HFFc6 (cell line): ENCODE measurements at regions not wholly inside any gene's neighbourhood (a gene's known extent, or its start where the extent isn't known, plus 50 kb on each side); places are given as distances from the start of the nearest gene placed in this dataset.

Source experiments
- DNase-seq: peaks from one replicate; pipeline ENCODE4 v3.0.0-alpha.2; 2018
- H3K27ac Mint-ChIP-seq: 2 replicates; pipeline ENCODE4 v1.8.0; 2020; ENCODE audit warnings: mild to moderate bottlenecking, mixed read lengths
- H3K27me3 Mint-ChIP-seq: 2 replicates; pipeline ENCODE4 v1.8.0; 2021; ENCODE audit warnings: mild to moderate bottlenecking, moderate library complexity, mixed read lengths; ENCODE audit not compliant: insufficient read depth
- H3K36me3 Mint-ChIP-seq: 2 replicates; pipeline ENCODE4 v1.8.0; 2021; ENCODE audit warnings: low read depth, mixed read lengths
- H3K4me1 Mint-ChIP-seq: 2 replicates; pipeline ENCODE4 v1.8.0; 2020; ENCODE audit warnings: low read depth, mixed read lengths
- H3K4me3 Mint-ChIP-seq: 2 replicates; pipeline ENCODE4 v1.8.0; 2020; ENCODE audit warnings: mild to moderate bottlenecking, moderate library complexity, mixed read lengths
- H3K9me3 Mint-ChIP-seq: 2 replicates; pipeline ENCODE4 v1.8.0; 2020; ENCODE audit warnings: mild to moderate bottlenecking, mixed read lengths
- TF ChIP-seq, protein P1 (sequence below): fragments of 200-600 bp; sonication (generic); IDR thresholded peaks from 2 replicates; pipeline ENCODE4 v1.5.0; 2021; ENCODE audit warnings: antibody characterized with exemption, mild to moderate bottlenecking

DNA sequence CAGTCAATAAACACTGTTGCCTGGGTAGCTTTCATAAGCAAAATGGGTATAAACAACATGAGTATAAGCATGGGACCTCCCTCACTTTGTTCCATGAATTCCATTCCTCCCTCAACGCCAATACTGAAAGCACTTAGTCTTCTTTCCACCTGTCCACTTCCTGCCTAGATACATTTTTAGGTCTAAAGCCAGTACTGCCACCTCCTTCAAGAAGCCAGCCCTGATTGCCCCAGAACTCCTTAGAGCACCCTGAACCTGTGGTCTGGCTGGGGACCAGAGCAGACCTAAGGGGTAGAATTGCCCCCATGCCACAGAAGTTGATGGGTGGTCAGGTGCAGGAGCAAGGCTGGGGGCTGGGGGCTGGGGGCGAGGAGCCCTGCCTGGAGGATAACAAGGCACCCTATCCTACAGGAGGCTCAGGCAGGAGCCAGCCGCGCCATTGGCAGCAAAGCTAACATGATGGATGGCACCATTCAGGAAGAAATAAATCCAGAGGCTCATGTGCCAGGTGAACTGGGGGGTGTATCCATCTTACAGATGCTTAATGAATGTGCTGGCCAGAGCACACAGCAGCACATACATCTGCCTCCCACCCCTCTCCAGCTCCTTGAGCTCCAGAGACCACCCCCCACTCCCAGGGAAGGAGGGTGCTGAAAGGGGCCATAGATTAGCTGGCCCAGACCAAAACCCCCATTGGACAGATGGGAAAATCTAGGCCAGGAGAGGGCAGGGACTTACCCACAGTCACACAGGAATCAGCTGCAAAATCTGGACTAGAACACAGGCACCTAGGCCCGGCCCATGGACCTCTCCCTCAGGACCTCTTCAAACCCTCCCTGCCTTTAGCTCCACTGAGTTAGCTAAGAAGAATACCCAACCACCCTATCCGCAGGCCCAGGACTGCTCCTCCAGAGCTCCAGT, 113.8 kb upstream of the LINGO1 start:
- Mint-ChIP-seq H3K4me1 (no peaks in the 10 kb centered on the region), H3K36me3 (no peaks in the 10 kb centered on the region), H3K27me3 (peaks cover 30% of the 10 kb centered on the region), H3K4me3 (no peak overlapping the region), H3K9me3 (no peaks in the 10 kb centered on the region), H3K27ac (no peak overlapping the region)
- DNase-seq, result no peak
- TF ChIP-seq, protein P1, sequence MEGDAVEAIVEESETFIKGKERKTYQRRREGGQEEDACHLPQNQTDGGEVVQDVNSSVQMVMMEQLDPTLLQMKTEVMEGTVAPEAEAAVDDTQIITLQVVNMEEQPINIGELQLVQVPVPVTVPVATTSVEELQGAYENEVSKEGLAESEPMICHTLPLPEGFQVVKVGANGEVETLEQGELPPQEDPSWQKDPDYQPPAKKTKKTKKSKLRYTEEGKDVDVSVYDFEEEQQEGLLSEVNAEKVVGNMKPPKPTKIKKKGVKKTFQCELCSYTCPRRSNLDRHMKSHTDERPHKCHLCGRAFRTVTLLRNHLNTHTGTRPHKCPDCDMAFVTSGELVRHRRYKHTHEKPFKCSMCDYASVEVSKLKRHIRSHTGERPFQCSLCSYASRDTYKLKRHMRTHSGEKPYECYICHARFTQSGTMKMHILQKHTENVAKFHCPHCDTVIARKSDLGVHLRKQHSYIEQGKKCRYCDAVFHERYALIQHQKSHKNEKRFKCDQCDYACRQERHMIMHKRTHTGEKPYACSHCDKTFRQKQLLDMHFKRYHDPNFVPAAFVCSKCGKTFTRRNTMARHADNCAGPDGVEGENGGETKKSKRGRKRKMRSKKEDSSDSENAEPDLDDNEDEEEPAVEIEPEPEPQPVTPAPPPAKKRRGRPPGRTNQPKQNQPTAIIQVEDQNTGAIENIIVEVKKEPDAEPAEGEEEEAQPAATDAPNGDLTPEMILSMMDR, result no peak

DNA sequence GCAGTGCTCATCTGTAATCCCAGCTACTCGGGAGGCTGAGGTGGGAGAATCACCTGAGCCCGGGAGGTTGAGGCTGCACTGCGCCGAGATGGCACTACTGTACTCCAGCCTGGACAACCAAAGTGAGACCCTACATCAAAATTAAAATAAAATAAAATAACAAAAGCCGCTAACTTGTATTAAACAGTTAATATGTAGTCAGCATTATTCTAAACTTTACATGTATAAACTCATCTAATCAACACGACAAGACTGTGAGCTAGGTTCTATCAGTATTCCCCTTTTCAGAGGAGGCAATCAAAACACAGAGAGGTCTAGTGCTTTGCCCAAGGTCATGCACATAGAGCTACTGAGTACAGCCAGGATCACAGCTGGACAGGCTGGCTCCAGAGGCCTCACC, 111.7 kb upstream of the LINGO1 start:
- H3K27me3 Mint-ChIP-seq, result peaks cover 34% of the 10 kb centered on the region
- H3K27ac Mint-ChIP-seq, result no peak overlapping the region
- H3K4me3 Mint-ChIP-seq, result no peak overlapping the region
- DNase-seq, result no peak
- H3K4me1 Mint-ChIP-seq, result no peaks in the 10 kb centered on the region
- no peaks in the 10 kb centered on the region for H3K36me3 Mint-ChIP-seq
- H3K9me3 Mint-ChIP-seq, result no peaks in the 10 kb centered on the region
- TF ChIP-seq, protein P1, result no peak

DNA sequence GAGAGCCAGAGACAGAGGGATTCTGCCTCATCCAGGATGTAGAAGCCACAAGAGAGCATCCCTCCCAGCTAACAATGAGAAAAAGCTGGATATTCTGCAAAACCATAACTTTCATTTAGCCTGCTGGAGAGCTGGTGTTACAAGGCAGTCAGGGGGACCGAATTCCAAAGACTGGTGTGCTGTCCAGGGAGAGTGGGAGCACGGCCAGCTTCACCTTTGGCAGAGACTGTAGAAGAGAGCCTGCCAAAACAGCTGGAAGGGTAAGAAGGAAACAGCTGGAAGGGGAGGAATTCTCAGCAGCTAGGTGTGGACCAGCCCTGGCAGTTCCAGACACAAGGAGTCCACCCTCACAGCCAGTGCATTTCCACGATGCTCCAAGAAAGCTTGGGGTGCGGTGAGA, 109.9 kb upstream of the LINGO1 start:
- Mint-ChIP-seq H3K4me3 (no peak overlapping the region), H3K36me3 (no peaks in the 10 kb centered on the region), H3K27ac (no peak overlapping the region), H3K4me1 (no peaks in the 10 kb centered on the region), H3K9me3 (no peaks in the 10 kb centered on the region), H3K27me3 (peaks cover 44% of the 10 kb centered on the region)
- TF ChIP-seq, protein P1, result no peak
- no peak for DNase-seq

DNA sequence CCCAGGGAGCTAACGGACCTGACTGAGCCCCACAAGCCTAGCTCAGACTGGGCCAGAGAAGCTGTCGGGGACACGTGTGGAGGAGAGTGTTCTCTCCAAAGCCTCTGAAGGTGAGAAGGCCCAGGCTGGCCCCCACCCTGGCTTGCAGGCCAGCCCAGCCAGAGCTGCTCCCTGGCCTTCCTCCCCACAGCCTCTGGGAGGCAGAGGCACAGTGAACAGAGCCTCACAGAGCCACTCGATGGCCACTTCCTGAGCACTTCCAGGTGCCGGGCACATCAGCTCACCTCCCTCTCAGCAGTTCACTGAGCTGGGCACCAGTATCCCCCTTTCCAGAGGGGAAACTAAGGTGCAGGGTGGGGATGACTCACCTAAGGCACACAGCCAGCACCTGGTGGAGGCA, 109.4 kb upstream of the LINGO1 start:
- TF ChIP-seq, protein P1, result no peak
- Mint-ChIP-seq H3K4me3 (no peak overlapping the region), H3K4me1 (no peaks in the 10 kb centered on the region), H3K27me3 (peaks cover 42% of the 10 kb centered on the region), H3K36me3 (no peaks in the 10 kb centered on the region), H3K27ac (no peak overlapping the region), H3K9me3 (no peaks in the 10 kb centered on the region)
- no peak for DNase-seq

DNA sequence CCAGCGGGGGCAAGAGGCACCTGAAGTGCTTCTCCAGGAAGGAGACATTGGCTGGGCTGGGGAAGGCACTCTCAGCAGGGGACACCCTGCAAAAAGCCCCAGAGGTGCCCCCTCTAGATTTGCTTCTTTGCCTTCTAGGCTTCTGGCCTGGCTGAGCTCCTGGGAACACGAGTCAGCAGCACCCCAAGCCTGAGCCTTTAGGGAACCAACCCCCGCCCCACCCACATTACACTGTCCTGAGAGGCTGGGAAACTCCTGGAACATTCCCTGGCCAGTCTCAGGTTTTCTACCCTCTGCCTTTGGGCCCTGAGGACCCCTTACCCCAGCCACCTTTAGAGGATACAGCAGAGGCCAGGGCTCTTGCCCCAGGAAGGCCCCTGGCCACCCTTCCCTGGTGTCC, 108.4 kb upstream of the LINGO1 start:
- peaks cover 43% of the 10 kb centered on the region for H3K27me3 Mint-ChIP-seq
- H3K4me3 Mint-ChIP-seq, result no peak overlapping the region
- no peak overlapping the region for H3K27ac Mint-ChIP-seq
- no peaks in the 10 kb centered on the region for H3K4me1 Mint-ChIP-seq
- no peaks in the 10 kb centered on the region for H3K9me3 Mint-ChIP-seq
- DNase-seq, result no peak
- TF ChIP-seq, protein P1, result no peak
- no peaks in the 10 kb centered on the region for H3K36me3 Mint-ChIP-seq
